ENCODE measurements at regions not wholly inside any gene's neighbourhood (a gene's known extent, or its start where the extent isn't known, plus 50 kb on each side); places are given as distances from the start of the nearest gene placed in this dataset.
A peak's percentile ranks its signal among the peaks of the same experiment; 100 is the strongest.
"Not testable (repeated sequence)": the region's sequence is repeated elsewhere in the genome, so short reads cannot be mapped to it uniquely, and the experiment has no call there.

- no peak for DNase-seq
These were observed 104.7 kb downstream of the GPR85 start for GRCh38 chr7:112981966-112982365.

DNA sequence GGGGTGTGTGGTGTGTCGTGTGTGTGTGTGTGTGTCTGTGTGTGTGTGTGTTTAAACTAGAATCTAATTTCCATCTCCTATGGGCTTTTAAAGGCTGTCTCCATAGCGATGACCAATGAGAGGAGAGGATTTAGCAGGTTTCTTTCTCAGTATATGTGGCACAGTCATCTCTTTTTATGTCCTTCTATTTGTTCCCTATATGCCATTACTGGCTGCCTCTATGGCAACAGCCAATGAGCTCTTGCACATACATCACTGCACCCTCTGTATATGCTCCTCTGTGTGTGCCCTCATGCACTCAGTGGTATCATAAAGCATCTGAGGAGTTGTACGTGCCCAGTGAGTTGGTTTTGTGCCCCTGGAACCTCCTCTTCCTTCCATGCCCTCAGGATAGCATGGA, 107.6 kb downstream of the GPR85 start:
- DNase-seq: not testable (repeated sequence)

DNA sequence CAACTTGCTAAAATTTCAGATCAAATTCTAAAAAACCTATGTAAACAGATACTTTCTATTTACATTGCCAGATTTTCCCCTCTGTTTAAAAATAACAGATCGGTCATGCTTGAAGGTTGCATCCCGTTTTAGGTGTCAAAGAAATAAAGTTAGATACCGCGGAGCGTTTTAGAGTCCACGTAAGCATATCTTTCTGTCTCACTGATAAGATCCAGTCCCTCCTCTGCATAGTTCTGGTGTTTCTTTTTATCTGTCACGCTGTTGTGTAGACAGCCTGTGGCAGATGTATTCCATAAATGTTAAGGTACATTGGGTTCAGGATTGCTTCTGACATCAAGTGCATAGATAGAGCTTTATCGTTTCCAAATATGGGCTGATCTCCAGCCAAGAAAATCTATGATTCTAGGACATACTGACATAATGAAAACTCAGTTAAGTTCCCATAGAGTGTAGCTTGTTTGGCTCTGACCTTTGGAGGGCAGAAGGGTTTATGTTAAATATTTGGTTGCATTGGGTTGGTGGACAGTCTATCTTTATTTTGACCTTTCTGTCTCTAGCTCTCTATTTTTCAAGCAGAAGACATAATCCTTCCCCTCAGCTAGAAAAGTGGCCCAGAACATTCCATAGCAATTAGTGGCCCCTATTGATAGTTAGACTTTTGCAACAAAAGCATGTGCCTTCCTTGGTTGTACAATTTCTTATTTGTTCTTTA, 109.2 kb downstream of the GPR85 start:
- DNase-seq: not testable (repeated sequence)

DNA sequence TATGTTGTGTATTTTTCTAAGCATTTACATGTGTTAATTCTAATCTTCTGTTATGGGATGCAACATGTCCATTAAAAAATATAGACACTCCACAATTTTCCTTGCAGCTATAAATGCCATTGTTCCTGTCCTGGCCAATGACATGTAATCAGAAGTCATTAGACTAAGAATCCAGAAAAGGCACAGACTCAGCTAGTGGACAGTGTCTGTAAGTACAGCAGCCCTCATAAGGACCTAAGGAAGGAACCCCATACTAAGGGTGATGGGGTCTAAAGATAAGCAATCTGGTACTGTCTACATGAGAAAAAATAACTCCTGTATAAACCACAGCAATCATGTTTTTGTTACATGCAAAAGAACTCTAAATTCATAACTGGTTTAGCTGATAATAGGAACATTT, 115.9 kb downstream of the GPR85 start:
- no peak for DNase-seq

GRCh38 chr7:112969946-112970345, 116.7 kb downstream of the GPR85 start:
- DNase-seq: no peak

GRCh38 chr7:112965506-112965905, 121.1 kb downstream of the GPR85 start:
- no peak for DNase-seq

DNA sequence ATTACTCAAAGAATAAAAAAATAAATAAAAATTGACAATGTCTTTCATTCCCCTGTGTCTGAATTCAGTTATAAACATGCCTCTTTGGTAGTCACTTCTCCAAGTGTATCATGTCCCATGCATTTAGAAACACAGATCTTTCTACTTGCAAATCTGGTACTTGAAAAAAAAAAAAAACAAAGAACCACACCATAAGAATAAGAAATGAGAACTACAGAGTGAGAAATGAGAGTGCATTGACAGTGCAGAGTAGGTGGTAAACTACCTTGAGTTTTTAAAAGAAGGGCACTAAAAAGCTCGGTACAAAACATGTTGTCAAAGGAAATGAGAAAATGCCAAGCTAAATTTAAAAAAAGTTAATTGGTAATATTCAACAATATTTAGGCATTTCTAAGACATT, 123.0 kb downstream of the GPR85 start:
- DNase-seq: no peak

DNA sequence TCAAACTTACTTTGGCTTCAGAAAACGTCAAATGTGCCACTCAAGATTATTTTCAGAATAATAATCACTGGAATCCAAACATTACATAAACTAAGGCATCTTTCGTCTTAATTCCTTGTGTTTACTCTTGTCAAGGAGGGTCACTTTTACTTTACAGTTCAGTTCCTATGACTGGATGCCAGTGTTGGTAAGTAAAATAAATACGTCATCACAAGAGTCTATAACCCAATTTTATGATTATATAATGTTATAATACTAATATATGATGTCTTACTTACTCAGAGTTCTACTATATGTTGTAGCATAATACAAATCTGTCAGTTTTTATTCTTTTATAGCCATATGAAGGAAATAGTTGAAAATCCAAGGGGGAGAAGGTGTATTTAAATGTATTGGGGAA, 123.8 kb downstream of the GPR85 start:
- DNase-seq: no peak

- no peak for DNase-seq
These were observed 127.4 kb downstream of the GPR85 start for GRCh38 chr7:112959276-112959675.

GRCh38 chr7:112958775-112959174, 127.9 kb downstream of the GPR85 start:
- no peak for DNase-seq

GRCh38 chr7:112957901-112958300, 128.7 kb downstream of the GPR85 start:
- DNase-seq: no peak

GRCh38 chr7:112953031-112953430, 133.6 kb downstream of the GPR85 start:
- not testable (repeated sequence) for DNase-seq

- DNase-seq: no peak
These were observed 135.6 kb downstream of the GPR85 start for GRCh38 chr7:112951070-112951469.

- not testable (repeated sequence) for DNase-seq
These were observed 136.9 kb downstream of the GPR85 start for GRCh38 chr7:112949682-112950081.

GRCh38 chr7:112946350-112946749, 140.3 kb downstream of the GPR85 start:
- DNase-seq: no peak

DNA sequence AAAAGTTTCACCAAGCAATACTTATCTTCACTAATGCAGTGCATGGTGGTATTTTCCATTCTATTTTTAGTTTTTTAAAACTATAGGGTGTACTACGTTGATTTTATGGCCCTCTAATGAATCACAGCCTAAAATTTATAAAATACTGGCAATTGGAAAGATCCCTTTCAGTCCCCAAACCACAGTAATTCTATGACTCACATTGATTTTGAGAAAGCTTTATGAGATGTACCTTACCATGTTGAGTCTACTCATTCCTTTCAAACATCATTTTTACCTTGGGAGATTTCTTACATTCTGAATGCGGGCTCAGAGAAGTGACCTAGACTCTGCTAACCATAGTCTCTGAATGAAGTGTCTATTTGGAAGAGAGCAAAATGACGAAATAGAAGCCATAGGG, 141.6 kb downstream of the GPR85 start:
- no peak for DNase-seq

GRCh38 chr7:112942981-112943380, 143.6 kb downstream of the GPR85 start:
- no peak for DNase-seq

GRCh38 chr7:112942125-112942524, 144.5 kb downstream of the GPR85 start:
- DNase-seq: not testable (repeated sequence)

GRCh38 chr7:112940314-112940732, 146.3 kb downstream of the GPR85 start:
- DNase-seq: no peak

DNA sequence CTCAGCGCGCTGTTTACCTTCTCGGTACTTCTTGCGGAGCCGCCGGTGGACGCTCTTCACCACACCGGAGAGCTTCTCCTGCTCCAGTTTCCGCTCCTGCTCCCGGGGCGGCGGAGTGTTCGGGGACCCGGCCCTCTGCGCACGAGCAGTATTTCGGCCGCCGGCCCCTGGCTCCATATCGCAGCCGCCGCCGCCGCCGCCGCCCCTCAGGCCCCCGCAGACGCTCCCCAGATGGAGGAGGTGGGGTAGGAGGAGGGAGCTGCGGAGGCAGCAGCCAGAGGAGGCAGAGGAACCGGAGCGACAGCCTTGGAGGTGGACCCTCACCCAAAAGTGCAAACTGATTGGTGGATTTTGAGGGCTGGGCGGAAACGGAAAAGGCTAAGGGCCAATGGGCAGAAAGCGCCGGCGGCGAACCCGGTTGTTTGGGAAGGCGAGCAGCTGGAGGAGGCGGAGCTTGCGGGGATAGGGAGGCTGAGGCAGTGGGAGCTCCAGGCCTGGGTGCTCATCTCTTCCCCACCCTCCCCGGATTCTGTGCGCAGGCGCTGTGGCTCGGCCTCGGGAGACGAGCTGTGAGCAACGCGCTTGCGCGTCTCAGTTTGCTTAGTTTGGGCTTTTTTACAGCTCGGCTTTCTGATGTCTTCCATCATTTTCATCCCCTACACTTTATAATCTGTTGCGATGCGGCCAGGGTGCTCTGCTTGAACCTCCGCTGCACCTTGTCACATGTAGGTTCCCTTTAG, 146.9 kb downstream of the GPR85 start:
- DNase-seq: peak; percentile 100

DNA sequence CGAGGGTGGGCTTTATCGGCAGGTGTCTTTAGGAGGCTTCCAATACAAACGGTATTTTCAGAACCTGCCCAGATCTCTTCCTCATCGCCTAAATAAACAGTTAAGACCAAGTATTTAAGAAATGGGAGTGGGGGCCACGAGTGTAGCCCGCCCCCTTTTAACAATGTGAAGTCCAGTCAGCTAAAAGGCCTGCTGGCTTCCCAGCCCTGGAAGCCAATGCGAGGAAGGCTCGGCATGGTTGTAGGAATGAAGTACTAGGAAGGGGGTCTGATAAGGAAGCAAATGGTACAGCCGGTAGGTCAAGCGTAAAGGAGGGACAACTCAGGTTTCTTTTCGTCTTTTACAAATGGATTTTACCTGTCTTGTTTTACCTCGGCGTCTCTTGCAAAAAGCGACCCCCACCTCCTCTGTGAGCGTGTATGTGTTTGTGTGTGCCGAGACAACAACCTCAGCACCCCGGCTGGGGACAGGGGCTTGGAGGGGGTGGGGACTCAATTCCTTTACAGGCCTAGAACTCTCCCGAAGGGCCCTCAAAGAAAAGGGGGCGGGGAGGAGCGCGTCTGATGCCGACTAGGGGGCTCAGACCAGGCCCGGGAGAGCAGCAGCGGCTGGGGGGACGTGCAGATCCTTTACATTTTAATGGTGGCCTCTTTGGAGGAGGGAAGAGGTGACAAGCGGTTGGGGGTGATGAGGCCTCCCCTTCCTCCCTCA, 147.6 kb downstream of the GPR85 start:
- peak; percentile 76 for DNase-seq

DNA sequence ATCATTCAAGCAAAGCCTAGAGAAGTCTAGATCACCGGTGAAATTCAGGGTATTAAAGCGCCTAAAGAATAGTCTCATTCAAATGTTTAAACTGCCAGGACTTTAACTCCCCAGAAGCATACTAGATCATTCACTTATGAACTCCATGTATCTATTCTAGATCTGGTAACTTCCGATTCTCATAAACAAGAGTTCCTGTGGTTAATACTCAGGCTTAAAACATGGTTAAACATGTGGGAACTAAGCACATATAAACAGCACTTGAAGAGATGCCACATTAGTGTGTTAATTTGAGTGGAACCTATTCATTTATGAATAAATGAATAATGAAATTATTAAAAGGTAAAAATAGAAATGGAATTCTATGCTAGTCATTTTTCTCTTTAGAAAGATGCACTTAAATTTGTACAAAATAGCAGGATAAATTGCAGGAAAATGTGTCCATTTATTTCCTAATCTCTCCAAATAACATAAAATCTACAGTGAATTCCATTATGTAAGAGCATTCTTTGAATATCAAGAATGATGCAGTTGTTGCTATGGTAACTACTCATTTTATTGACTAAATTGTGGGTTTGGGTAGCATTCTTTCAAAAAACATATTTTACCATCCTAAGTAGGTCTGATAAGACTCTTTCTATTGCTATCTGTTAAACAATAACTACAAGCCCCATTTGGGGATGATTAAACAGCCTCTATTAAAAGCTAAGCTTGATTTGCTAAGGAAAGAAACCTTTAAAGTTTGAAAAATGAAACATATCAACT, 147.6 kb upstream of the TMEM168 start:
- DNase-seq: no peak

DNA sequence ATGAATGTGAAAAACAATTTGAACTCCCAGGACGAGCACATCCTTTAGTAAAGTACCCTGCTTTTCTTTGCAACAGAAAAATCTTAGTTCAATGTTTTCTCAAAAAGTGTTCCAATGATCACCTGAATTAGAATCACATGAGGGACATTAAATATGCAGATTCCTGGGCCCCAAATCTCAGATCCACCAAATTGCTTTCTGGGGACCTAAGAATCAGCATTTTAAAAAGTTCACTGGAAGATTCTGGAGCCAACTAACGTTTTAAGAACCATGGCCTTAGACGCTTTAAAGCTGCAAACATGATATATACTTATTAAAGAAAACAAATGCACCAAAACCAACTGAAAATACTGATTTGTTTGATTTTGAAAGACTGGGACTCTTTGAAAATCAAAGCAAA, 143.4 kb upstream of the TMEM168 start:
- DNase-seq: no peak
